Liver (tissue), 3 donors: ENCODE measurements at regions not wholly inside any gene's neighbourhood (a gene's known extent, or its start where the extent isn't known, plus 50 kb on each side); places are given as distances from the start of the nearest gene placed in this dataset.

Source experiments
- CTCF ChIP-seq: fragments of 150-350 bp; IDR thresholded peaks from 2 replicates; pipeline ENCODE4 v1.5.1; 2017; ENCODE audit warnings: improper control_type of control experiment, low read depth, low read length; ENCODE audit not compliant: missing input control
- MAX ChIP-seq: IDR thresholded peaks from 2 replicates; pipeline ENCODE4 v1.6.1; 2016; ENCODE audit warnings: antibody characterized with exemption
- RXRA ChIP-seq, 2 donors: IDR thresholded peaks; 2 replicates each; pipeline ENCODE4 v1.6.1; 2017 to 2018; ENCODE audit warnings: antibody characterized with exemption in 2 of 2, mild to moderate bottlenecking in 1 of 2
- SP1 ChIP-seq: IDR thresholded peaks from 2 replicates; pipeline ENCODE4 v1.6.1; 2018; ENCODE audit warnings: antibody characterized with exemption, mild to moderate bottlenecking
- donor health status: healthy.
- donor health status: healthy.

GRCh38 chr22:48719978-48720661, 1107.6 kb downstream of the BRD1 start:
- TF ChIP-seq CTCF = no peak
- no peak for TF ChIP-seq SP1
- no peak for TF ChIP-seq MAX
- no peak for TF ChIP-seq RXRA (IDR thresholded peaks at IDR 0.05)
